HAP-1 (cell line): ENCODE measurements at regions not wholly inside any gene's neighbourhood (a gene's known extent, or its start where the extent isn't known, plus 50 kb on each side); places are given as distances from the start of the nearest gene placed in this dataset.

ENCODE experiments used
- DNase-seq, 2 experiments: peaks; one replicate each; pipeline ENCODE4 v3.0.0-alpha.2; 2016 to 2020; ENCODE audit warnings: low spot score in 2 of 2
- H3K27me3 ChIP-seq: fragments of 250-450 bp; sonication (Bioruptor Pico); 2 replicates; pipeline ENCODE4 v1.5.1; 2020; ENCODE audit warnings: low read depth, mild to moderate bottlenecking, moderate library complexity
- H3K36me3 ChIP-seq: fragments of 250-450 bp; sonication (Bioruptor Pico); replicated peaks from 2 replicates; pipeline ENCODE4 v1.5.1; 2020; ENCODE audit warnings: mild to moderate bottlenecking
- H3K4me1 ChIP-seq: fragments of 250-450 bp; sonication (Bioruptor Pico); 2 replicates; pipeline ENCODE4 v1.5.1; 2020; ENCODE audit warnings: mild to moderate bottlenecking
- H3K4me3 ChIP-seq: fragments of 250-450 bp; sonication (Bioruptor Pico); 2 replicates; pipeline ENCODE4 v1.5.1; 2020; ENCODE audit warnings: mild to moderate bottlenecking, moderate library complexity
- H3K9me3 ChIP-seq: fragments of 250-450 bp; sonication (Bioruptor Pico); 2 replicates; pipeline ENCODE4 v1.5.1; 2020; ENCODE audit warnings: mild to moderate bottlenecking, moderate library complexity
- in situ Hi-C: fragments of 300-500 bp; cut with MboI; formaldehyde crosslinking; loops from 3 replicates; pipeline ENCODE4 v1.14.3; 2020; ENCODE audit warnings: low sequenced_read_pairs, inconsistent platforms, mixed read lengths

DNA sequence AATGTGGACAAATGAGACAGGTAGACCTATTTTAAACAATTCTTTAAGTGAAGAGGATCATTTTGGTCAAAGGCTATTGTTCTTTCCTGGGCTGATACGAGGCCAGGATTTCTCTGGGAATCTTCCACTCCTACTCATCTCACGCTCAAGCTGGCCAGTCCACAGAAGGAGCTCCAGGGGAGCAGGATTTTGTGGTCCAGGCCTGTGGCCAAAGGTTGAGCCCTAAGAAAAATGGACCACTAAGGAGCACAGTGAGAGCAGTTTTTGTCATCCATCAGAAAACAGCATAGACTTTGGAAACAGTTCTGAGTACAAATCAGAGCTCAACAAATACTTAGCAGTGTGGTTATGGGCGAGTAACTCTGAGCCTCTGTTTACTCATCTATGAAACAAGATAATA is 260.2 kb upstream of the RUNX1 start:
- Histone ChIP-seq H3K9me3 (0 out of 2 replicates have a peak, but pooled peaks cover 3% of the 10 kb centered on the region), H3K36me3 (no peaks in the 10 kb centered on the region), H3K4me3 (no peak overlapping the region), H3K4me1 (no peaks in the 10 kb centered on the region), H3K27me3 (no peaks in the 10 kb centered on the region)
- no peak for DNase-seq
- in situ Hi-C loops: no loop called here

GRCh38 chr21:35303085-35303484 is 254.0 kb upstream of the RUNX1 start:
- Histone ChIP-seq H3K4me3 (no peak overlapping the region), H3K36me3 (no peaks in the 10 kb centered on the region), H3K4me1 (no peaks in the 10 kb centered on the region), H3K27me3 (no peaks in the 10 kb centered on the region), H3K9me3 (peaks cover 3% of the 10 kb centered on the region; the same call in 1 of the 2 replicates)
- in situ Hi-C loops: no loop called here
- no peak for DNase-seq

GRCh38 chr21:35298757-35299156 is 249.7 kb upstream of the RUNX1 start:
- no peaks in the 10 kb centered on the region for H3K4me1 ChIP-seq
- no peak overlapping the region for H3K4me3 ChIP-seq
- DNase-seq: no peak
- H3K9me3 ChIP-seq: no peaks in the 10 kb centered on the region; the same call in 1 of the 2 replicates
- H3K36me3 ChIP-seq: no peaks in the 10 kb centered on the region
- in situ Hi-C loops: no loop called here
- H3K27me3 ChIP-seq: no peaks in the 10 kb centered on the region

DNA sequence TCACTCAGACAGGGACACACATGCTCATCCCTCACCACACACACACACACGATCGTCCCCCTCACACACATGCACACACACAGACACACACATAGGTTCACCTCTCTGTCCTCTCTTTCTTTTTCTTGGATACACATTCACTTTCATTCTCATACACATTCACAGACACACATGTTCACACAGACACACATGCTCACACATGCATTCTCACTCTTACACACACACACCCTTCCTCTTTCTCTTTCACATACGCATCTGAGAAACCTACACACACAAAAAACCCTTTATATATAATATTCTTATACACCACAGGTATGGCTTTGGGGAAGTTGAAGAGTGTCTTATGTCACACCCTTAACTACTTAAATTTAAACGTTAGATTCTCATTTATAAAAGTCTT is 248.6 kb upstream of the RUNX1 start:
- DNase-seq: no peak
- no peaks in the 10 kb centered on the region for H3K27me3 ChIP-seq
- no peaks in the 10 kb centered on the region for H3K4me1 ChIP-seq
- in situ Hi-C loops: no loop called here
- no peaks in the 10 kb centered on the region for H3K36me3 ChIP-seq
- H3K9me3 ChIP-seq: no peaks in the 10 kb centered on the region; the same call in 1 of the 2 replicates
- no peak overlapping the region for H3K4me3 ChIP-seq

DNA sequence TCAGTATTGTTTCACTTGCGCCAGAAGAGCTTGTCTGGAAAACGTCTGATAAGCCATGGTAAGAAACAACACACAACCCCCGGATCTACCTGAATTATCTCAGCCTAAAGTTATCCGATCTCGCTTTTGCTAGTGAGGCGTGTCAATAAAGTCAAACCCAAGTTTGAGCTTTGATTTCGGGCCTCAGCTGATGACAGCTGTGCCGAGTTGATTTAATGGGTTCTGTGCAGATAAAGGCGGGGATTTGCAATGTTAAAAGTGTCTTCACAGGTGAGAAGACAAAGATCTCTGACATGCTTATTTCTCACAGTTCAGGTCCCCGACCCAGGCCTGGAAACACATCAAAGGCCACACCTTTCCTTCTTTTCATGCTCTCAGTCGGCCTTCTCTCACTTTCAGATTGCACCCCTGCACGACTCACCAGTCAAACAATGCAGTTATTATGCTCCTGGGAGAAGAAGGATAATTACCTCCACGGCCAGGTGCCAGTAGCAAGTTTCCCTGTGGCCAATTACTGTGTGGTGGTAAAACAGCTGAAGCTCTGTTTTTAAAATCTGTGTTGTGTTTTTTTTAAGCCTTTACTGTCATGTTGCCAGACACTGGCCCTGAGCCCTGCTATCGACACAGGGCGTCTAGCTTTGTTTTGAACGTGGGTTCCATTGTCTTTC is 245.3 kb upstream of the RUNX1 start:
- Histone ChIP-seq H3K4me1 (no peaks in the 10 kb centered on the region), H3K4me3 (no peak overlapping the region)
- no peak for DNase-seq

GRCh38 chr21:35291973-35292627 is 243.0 kb upstream of the RUNX1 start:
- in situ Hi-C loops: no loop called here
- DNase-seq: no peak
- Histone ChIP-seq H3K36me3 (no peaks in the 10 kb centered on the region), H3K27me3 (no peaks in the 10 kb centered on the region), H3K9me3 (no peaks in the 10 kb centered on the region; the same call in 1 of the 2 replicates), H3K4me3 (no peak overlapping the region), H3K4me1 (no peaks in the 10 kb centered on the region)

More for the DNA sequence above, 245.3 kb upstream of the RUNX1 start:
- Histone ChIP-seq H3K9me3 (no peaks in the 10 kb centered on the region; the same call in 1 of the 2 replicates), H3K36me3 (no peaks in the 10 kb centered on the region), H3K27me3 (no peaks in the 10 kb centered on the region)
- in situ Hi-C loops: no loop called here

DNA sequence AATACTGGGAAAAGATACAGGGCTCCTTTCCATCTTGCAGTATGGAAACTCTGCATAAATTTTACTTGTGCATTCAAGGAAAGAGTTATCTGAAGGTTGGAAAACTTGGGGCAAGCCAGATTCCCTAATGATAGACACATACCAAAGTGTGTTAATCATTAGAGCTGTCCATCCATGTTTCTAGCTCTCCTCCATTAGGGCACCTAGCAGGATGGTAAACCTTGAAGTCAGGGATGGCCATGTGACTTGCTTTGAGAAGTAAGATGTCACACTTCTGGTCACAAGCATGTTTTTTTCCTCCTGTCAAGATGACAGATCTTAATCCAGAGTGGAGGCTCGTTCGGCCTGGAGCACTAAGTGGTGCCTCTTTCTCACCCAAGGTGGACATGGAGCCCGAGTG is 241.9 kb upstream of the RUNX1 start:
- in situ Hi-C loops: no loop called here
- no peak for DNase-seq
- Histone ChIP-seq H3K4me3 (no peak overlapping the region), H3K9me3 (no peaks in the 10 kb centered on the region; the same call in 1 of the 2 replicates), H3K36me3 (no peaks in the 10 kb centered on the region), H3K4me1 (no peaks in the 10 kb centered on the region), H3K27me3 (no peaks in the 10 kb centered on the region)

DNA sequence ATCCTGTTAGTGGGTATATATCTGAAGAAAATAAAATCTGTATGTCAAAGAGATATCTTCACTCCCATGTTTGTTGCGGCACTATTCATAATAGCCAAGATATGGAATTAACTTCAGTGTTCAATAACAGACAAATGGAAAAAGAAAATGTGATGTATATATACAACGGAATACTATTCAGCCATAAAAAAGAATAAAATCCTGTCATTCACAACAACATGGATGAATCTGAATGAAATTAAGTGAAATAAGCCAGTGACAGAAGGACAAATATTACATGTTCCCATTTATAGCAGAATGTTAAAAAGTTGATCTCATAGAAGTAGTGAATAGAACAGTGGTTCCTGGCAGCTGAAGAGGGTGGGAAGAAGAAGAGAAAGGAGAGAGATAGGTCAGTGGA is 239.1 kb upstream of the RUNX1 start:
- Histone ChIP-seq H3K27me3 (no peaks in the 10 kb centered on the region), H3K9me3 (no peaks in the 10 kb centered on the region; the same call in 1 of the 2 replicates), H3K4me3 (no peak overlapping the region), H3K4me1 (no peaks in the 10 kb centered on the region), H3K36me3 (no peaks in the 10 kb centered on the region)
- no peak for DNase-seq
- in situ Hi-C loops: no loop called here

- no peak overlapping the region for H3K4me3 ChIP-seq
- in situ Hi-C loops: no loop called here
These were observed 235.1 kb upstream of the RUNX1 start for GRCh38 chr21:35284199-35284598.

GRCh38 chr21:35282944-35283343 is 233.8 kb upstream of the RUNX1 start:
- in situ Hi-C loops: no loop called here
- Histone ChIP-seq H3K4me3 (no peak overlapping the region), H3K27me3 (no peaks in the 10 kb centered on the region), H3K36me3 (no peaks in the 10 kb centered on the region), H3K4me1 (no peaks in the 10 kb centered on the region), H3K9me3 (no peaks in the 10 kb centered on the region; the same call in 1 of the 2 replicates)
- DNase-seq: no peak

More at GRCh38 chr21:35284199-35284598, 235.1 kb upstream of the RUNX1 start:
- H3K4me1 ChIP-seq: no peaks in the 10 kb centered on the region
- no peaks in the 10 kb centered on the region for H3K27me3 ChIP-seq
- DNase-seq: no peak
- no peaks in the 10 kb centered on the region; the same call in 1 of the 2 replicates for H3K9me3 ChIP-seq
- H3K36me3 ChIP-seq: no peaks in the 10 kb centered on the region

GRCh38 chr21:35281956-35282355 is 232.9 kb upstream of the RUNX1 start:
- H3K4me1 ChIP-seq: no peaks in the 10 kb centered on the region
- H3K4me3 ChIP-seq: no peak overlapping the region
- no peaks in the 10 kb centered on the region for H3K27me3 ChIP-seq
- no peak for DNase-seq
- H3K9me3 ChIP-seq: no peaks in the 10 kb centered on the region; the same call in 1 of the 2 replicates
- H3K36me3 ChIP-seq: no peaks in the 10 kb centered on the region
- in situ Hi-C loops: no loop called here

- H3K36me3 ChIP-seq: no peaks in the 10 kb centered on the region
- H3K4me3 ChIP-seq: no peak overlapping the region
- in situ Hi-C loops: no loop called here
- no peaks in the 10 kb centered on the region for H3K9me3 ChIP-seq
- H3K27me3 ChIP-seq: no peaks in the 10 kb centered on the region
- H3K4me1 ChIP-seq: no peaks in the 10 kb centered on the region
- DNase-seq: no peak
These were observed 231.1 kb upstream of the RUNX1 start for GRCh38 chr21:35280231-35280630.

- no peak for DNase-seq
- Histone ChIP-seq H3K36me3 (no peaks in the 10 kb centered on the region), H3K4me3 (no peak overlapping the region), H3K4me1 (no peaks in the 10 kb centered on the region), H3K9me3 (no peaks in the 10 kb centered on the region), H3K27me3 (no peaks in the 10 kb centered on the region)
- in situ Hi-C loops: no loop called here
These were observed 226.7 kb upstream of the RUNX1 start for GRCh38 chr21:35275776-35276175.

DNA sequence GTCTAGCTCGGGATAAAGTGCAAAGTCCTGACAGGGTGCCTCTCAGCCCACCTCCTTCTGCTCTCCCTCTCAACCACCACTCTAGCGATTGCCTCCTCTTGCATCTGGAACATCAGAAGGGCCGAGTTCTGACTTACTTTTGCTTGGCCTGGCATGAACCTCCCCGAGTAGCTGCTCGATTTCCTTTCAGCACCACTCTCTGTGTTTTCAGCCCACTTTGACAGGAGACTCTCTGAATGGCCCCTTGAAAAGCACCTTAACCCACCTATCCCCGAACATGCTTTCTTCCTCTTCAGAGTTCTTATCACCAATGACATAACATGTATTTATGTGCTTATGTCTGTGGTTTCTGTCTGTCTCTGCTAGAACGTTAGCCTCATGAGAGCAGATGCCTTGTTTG is 225.8 kb upstream of the RUNX1 start:
- no peaks in the 10 kb centered on the region for H3K36me3 ChIP-seq
- no peak for DNase-seq
- H3K27me3 ChIP-seq: no peaks in the 10 kb centered on the region
- in situ Hi-C loops: no loop called here
- H3K4me3 ChIP-seq: no peak overlapping the region
- H3K9me3 ChIP-seq: no peaks in the 10 kb centered on the region
- no peaks in the 10 kb centered on the region for H3K4me1 ChIP-seq
